ENCODE measurements at regions not wholly inside any gene's neighbourhood (a gene's known extent, or its start where the extent isn't known, plus 50 kb on each side); places are given as distances from the start of the nearest gene placed in this dataset.

- TF ChIP-seq CTCF (conservative IDR thresholded peaks at IDR 0.05) = no peak
- no peak for TF ChIP-seq ZFX (IDR thresholded peaks at IDR 0.05)
Observed at GRCh38 chr12:115194448-115194847, 510.5 kb upstream of the TBX3 start.

Data from C4-2B (cell line).